WTC11 (cell line): ENCODE measurements at regions not wholly inside any gene's neighbourhood (a gene's known extent, or its start where the extent isn't known, plus 50 kb on each side); places are given as distances from the start of the nearest gene placed in this dataset.
"Not testable (repeated sequence)": the region's sequence is repeated elsewhere in the genome, so short reads cannot be mapped to it uniquely, and the experiment has no call there.

Source experiments
- ATAC-seq: fragments of 200-7000 bp; cut with Tn5 transposase; 2 replicates; pipeline ENCODE4 v1.10.0; 2021; ENCODE audit warnings: mild to moderate bottlenecking, moderate library complexity
- CTCF ChIA-PET: fragments of 300-600 bp; sonication (Branson Sonifier 250); formaldehyde crosslinking; loops from one replicate; lab custom pipeline; 2021; ENCODE audit warnings: antibody characterized with exemption; lab: Charles Lee
- POLR2A ChIA-PET: fragments of 350-600 bp; sonication (Branson Sonifier 250); formaldehyde crosslinking; loops from one replicate; lab custom pipeline; 2021; ENCODE audit warnings: antibody characterized with exemption; lab: Charles Lee
- DNase-seq: peaks from one replicate; pipeline ENCODE4 v3.0.0; 2021; ENCODE audit warnings: low spot score
- H3K27ac Mint-ChIP-seq: 2 replicates; pipeline ENCODE4 v1.8.0; 2021; ENCODE audit warnings: mixed read lengths
- H3K27me3 Mint-ChIP-seq: 2 replicates; pipeline ENCODE4 v1.8.0; 2021; ENCODE audit warnings: low read depth, mild to moderate bottlenecking, moderate library complexity, mixed read lengths
- H3K36me3 Mint-ChIP-seq: 2 replicates; pipeline ENCODE4 v1.8.0; 2021; ENCODE audit warnings: mixed read lengths
- H3K4me1 Mint-ChIP-seq: 2 replicates; pipeline ENCODE4 v1.8.0; 2022; ENCODE audit warnings: mixed read lengths
- H3K4me3 Mint-ChIP-seq: 2 replicates; pipeline ENCODE4 v1.8.0; 2021; ENCODE audit warnings: mild to moderate bottlenecking, moderate library complexity, mixed read lengths
- H3K9me3 Mint-ChIP-seq: 2 replicates; pipeline ENCODE4 v1.8.0; 2021; ENCODE audit warnings: mixed read lengths
- ATF6 ChIP-seq: sonication (generic); formaldehyde crosslinking; IDR thresholded peaks from 2 replicates; pipeline ENCODE4 v1.8.1; 2023; ENCODE audit warnings: mild to moderate bottlenecking, missing genetic modification reagents
- CBFB ChIP-seq: sonication (generic); formaldehyde crosslinking; IDR thresholded peaks from 2 replicates; pipeline ENCODE4 v1.8.1; 2022; ENCODE audit warnings: mild to moderate bottlenecking, low read depth, missing genetic modification reagents
- CREM ChIP-seq: sonication (generic); formaldehyde crosslinking; IDR thresholded peaks from 2 replicates; pipeline ENCODE4 v1.8.1; 2022; ENCODE audit warnings: mild to moderate bottlenecking, missing genetic modification reagents, moderate library complexity
- GABPB1 ChIP-seq: sonication (generic); formaldehyde crosslinking; IDR thresholded peaks from 2 replicates; pipeline ENCODE4 v1.8.1; 2023; ENCODE audit warnings: mild to moderate bottlenecking, missing genetic modification reagents
- HMGA2 ChIP-seq: fragments of 250-450 bp; sonication (Bioruptor Pico); IDR thresholded peaks from 2 replicates; pipeline ENCODE4 v1.4.0; 2021; ENCODE audit warnings: mild to moderate bottlenecking, moderate library complexity
- MXD4 ChIP-seq: fragments of 250-450 bp; sonication (Bioruptor Pico); IDR thresholded peaks from 2 replicates; pipeline ENCODE4 v1.8.0; 2021; ENCODE audit warnings: mild to moderate bottlenecking, moderate library complexity, borderline replicate concordance
- OVOL2 ChIP-seq: fragments of 250-450 bp; sonication (Bioruptor Pico); IDR thresholded peaks from 2 replicates; pipeline ENCODE4 v1.9.0; 2021; ENCODE audit warnings: mild to moderate bottlenecking, borderline replicate concordance
- RELA ChIP-seq: sonication (generic); formaldehyde crosslinking; IDR thresholded peaks from 2 replicates; pipeline ENCODE4 v1.8.1; 2022; ENCODE audit warnings: missing genetic modification reagents, mild to moderate bottlenecking, borderline replicate concordance
- SP1 ChIP-seq: sonication (generic); formaldehyde crosslinking; conservative IDR thresholded peaks from 2 replicates; pipeline ENCODE4 v1.8.1; 2022; ENCODE audit warnings: missing genetic modification reagents
- USF1 ChIP-seq: sonication (generic); formaldehyde crosslinking; IDR thresholded peaks from 2 replicates; pipeline ENCODE4 v1.8.0; 2022; ENCODE audit warnings: mild to moderate bottlenecking, missing genetic modification reagents
- ZMAT4 ChIP-seq: fragments of 250-450 bp; sonication (Bioruptor Pico); IDR thresholded peaks from 2 replicates; pipeline ENCODE4 v1.9.0; 2021; ENCODE audit warnings: mild to moderate bottlenecking
- TF ChIP-seq, protein P1 (sequence below): sonication (generic); formaldehyde crosslinking; IDR thresholded peaks from 2 replicates; pipeline ENCODE4 v1.8.1; 2022; ENCODE audit warnings: missing genetic modification reagents, borderline replicate concordance
- TF ChIP-seq, protein P2 (sequence below): sonication (generic); formaldehyde crosslinking; IDR thresholded peaks from 2 replicates; pipeline ENCODE4 v1.8.0; 2022; ENCODE audit warnings: missing genetic modification reagents
- TF ChIP-seq, protein P3 (sequence below): sonication (generic); formaldehyde crosslinking; IDR thresholded peaks from 2 replicates; pipeline ENCODE4 v1.8.1; 2022; ENCODE audit warnings: low read depth, mild to moderate bottlenecking, moderate library complexity, missing genetic modification reagents, borderline replicate concordance

DNA sequence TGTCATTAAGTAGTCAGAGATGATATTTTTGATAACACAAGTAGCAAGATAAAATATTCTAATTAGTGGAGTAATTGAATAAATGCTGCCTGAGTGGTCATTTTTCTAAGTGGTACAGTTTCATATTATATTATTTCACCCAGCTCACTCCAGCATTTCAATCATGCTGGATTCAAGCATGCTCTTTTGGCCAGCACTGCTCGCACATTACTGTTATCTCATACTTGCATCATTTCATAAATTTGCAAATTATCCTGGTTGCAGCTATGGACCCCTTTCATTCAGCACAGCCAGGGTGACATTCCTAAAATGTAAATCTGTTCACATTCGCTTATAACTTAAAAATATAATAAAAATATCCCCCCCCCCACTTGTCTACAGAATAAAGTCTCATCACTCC is 520.8 kb upstream of the CYLC2 start:
- no peak for DNase-seq
- Mint-ChIP-seq H3K27me3 (no peaks in the 10 kb centered on the region), H3K36me3 (no peaks in the 10 kb centered on the region), H3K27ac (no peak overlapping the region), H3K4me1 (no peaks in the 10 kb centered on the region), H3K9me3 (no peaks in the 10 kb centered on the region), H3K4me3 (no peak overlapping the region)
- no peak for ATAC-seq
- ChIA-PET CTCF (no interaction called here), POLR2A (no interaction called here)
- TF ChIP-seq ZMAT4 (CRISPR knock-in tag) (no peak), OVOL2 (CRISPR knock-in tag) (no peak), MXD4 (CRISPR knock-in tag) (no peak), GABPB1 (CRISPR knock-in tag) (no peak), CBFB (no peak)

DNA sequence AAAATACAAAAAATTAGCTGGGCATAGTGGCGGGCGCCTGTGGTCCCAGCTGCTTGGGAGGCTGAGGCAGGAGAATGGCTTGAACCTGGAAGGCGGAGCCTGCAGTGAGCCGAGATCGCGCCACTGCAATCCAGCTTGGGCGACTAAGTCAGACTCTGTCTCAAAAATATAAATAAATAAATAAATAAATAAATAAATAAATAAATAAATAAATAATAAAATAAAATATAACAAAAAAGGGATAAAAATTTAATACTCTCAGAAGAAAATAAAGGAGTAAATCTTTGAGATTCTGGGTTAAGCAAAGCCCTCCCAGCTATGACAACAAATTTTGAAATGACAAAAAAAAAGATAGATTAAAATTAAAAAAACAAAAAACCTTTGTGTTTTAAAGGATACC is 525.7 kb upstream of the CYLC2 start:
- CTCF ChIA-PET, H3K4me1 Mint-ChIP-seq, DNase-seq, H3K27me3 Mint-ChIP-seq, H3K36me3 Mint-ChIP-seq, POLR2A ChIA-PET, H3K9me3 Mint-ChIP-seq, H3K27ac Mint-ChIP-seq, H3K4me3 Mint-ChIP-seq, ATAC-seq: not testable (repeated sequence)
- peak; percentile 16; the same call in 1 of the 2 replicates for TF ChIP-seq HMGA2 (CRISPR knock-in tag)

DNA sequence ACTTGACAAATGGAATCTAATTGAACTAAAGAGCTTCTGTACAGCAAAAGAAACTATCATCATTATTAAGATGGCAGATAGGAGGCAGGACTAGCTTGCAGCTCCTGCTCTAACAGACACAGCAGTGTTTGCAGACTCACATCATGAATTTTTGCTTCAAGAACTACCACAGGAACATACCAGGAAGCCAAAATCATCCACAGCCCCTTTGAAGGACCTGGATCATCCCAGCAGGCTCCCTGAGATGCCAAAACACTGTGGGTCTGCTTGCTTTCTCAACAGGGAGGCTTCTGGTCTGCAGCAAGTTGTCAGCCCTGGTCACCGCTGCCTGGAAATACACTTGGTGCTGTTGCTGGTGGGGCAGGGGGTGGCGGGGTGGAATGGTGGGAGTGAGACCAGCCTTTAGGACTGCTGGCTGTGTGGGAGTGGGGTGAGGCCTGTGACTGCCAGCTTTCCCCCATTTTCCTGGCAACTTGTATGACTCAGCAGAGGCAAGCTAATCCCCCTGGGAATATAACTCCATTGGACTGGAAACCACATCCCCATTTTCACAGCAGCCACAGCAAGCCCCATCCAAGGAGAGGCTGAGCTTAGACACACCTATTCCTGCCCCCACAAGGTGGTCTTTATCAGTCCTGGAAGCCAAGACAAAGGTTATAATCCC is 533.8 kb upstream of the CYLC2 start:
- Mint-ChIP-seq H3K27me3 (no peaks in the 10 kb centered on the region), H3K27ac (no peak overlapping the region), H3K4me3 (no peak overlapping the region), H3K9me3 (no peaks in the 10 kb centered on the region), H3K4me1 (no peaks in the 10 kb centered on the region), H3K36me3 (no peaks in the 10 kb centered on the region)
- POLR2A ChIA-PET = interaction anchor here (0.6 kb wide), 1 partner anchor 36 kb away, joined by 3 read pairs; no protein-coding TSS in a partner anchor
- DNase-seq = no peak
- TF ChIP-seq RELA (CRISPR knock-in tag) = no peak
- no peak for ATAC-seq
- CTCF ChIA-PET = no interaction called here

- Mint-ChIP-seq H3K36me3 (no peaks in the 10 kb centered on the region), H3K4me3 (no peak overlapping the region), H3K27me3 (no peaks in the 10 kb centered on the region), H3K9me3 (no peaks in the 10 kb centered on the region), H3K27ac (no peak overlapping the region), H3K4me1 (no peaks in the 10 kb centered on the region)
- DNase-seq (no peak), ATAC-seq (no peak)
- no peak for TF ChIP-seq SP1 (CRISPR knock-in tag)
- TF ChIP-seq, protein P1, sequence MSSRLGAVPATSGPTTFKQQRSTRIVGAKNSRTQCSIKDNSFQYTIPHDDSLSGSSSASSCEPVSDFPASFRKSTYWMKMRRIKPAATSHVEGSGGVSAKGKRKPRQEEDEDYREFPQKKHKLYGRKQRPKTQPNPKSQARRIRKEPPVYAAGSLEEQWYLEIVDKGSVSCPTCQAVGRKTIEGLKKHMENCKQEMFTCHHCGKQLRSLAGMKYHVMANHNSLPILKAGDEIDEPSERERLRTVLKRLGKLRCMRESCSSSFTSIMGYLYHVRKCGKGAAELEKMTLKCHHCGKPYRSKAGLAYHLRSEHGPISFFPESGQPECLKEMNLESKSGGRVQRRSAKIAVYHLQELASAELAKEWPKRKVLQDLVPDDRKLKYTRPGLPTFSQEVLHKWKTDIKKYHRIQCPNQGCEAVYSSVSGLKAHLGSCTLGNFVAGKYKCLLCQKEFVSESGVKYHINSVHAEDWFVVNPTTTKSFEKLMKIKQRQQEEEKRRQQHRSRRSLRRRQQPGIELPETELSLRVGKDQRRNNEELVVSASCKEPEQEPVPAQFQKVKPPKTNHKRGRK (CRISPR knock-in tag) = no peak
- ChIA-PET CTCF (no interaction called here), POLR2A (no interaction called here)
These were observed 535.3 kb upstream of the CYLC2 start for GRCh38 chr9:102459828-102460227.

- ATAC-seq = no peak
- Mint-ChIP-seq H3K4me1 (no peaks in the 10 kb centered on the region), H3K27me3 (no peaks in the 10 kb centered on the region), H3K9me3 (no peaks in the 10 kb centered on the region), H3K27ac (no peak overlapping the region), H3K36me3 (no peaks in the 10 kb centered on the region), H3K4me3 (no peak overlapping the region)
- no peak for DNase-seq
- ChIA-PET POLR2A (no interaction called here), CTCF (no interaction called here)
- TF ChIP-seq USF1 = no peak
- TF ChIP-seq, protein P2, sequence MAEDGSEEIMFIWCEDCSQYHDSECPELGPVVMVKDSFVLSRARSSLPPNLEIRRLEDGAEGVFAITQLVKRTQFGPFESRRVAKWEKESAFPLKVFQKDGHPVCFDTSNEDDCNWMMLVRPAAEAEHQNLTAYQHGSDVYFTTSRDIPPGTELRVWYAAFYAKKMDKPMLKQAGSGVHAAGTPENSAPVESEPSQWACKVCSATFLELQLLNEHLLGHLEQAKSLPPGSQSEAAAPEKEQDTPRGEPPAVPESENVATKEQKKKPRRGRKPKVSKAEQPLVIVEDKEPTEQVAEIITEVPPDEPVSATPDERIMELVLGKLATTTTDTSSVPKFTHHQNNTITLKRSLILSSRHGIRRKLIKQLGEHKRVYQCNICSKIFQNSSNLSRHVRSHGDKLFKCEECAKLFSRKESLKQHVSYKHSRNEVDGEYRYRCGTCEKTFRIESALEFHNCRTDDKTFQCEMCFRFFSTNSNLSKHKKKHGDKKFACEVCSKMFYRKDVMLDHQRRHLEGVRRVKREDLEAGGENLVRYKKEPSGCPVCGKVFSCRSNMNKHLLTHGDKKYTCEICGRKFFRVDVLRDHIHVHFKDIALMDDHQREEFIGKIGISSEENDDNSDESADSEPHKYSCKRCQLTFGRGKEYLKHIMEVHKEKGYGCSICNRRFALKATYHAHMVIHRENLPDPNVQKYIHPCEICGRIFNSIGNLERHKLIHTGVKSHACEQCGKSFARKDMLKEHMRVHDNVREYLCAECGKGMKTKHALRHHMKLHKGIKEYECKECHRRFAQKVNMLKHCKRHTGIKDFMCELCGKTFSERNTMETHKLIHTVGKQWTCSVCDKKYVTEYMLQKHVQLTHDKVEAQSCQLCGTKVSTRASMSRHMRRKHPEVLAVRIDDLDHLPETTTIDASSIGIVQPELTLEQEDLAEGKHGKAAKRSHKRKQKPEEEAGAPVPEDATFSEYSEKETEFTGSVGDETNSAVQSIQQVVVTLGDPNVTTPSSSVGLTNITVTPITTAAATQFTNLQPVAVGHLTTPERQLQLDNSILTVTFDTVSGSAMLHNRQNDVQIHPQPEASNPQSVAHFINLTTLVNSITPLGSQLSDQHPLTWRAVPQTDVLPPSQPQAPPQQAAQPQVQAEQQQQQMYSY (CRISPR knock-in tag) = no peak
- TF ChIP-seq GABPB1 (CRISPR knock-in tag) = no peak
- no peak for TF ChIP-seq MXD4 (CRISPR knock-in tag)
- TF ChIP-seq, protein P3, sequence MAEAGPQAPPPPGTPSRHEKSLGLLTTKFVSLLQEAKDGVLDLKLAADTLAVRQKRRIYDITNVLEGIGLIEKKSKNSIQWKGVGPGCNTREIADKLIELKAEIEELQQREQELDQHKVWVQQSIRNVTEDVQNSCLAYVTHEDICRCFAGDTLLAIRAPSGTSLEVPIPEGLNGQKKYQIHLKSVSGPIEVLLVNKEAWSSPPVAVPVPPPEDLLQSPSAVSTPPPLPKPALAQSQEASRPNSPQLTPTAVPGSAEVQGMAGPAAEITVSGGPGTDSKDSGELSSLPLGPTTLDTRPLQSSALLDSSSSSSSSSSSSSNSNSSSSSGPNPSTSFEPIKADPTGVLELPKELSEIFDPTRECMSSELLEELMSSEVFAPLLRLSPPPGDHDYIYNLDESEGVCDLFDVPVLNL (CRISPR knock-in tag) = no peak
- no peak for TF ChIP-seq ATF6 (CRISPR knock-in tag)
- no peak for TF ChIP-seq CREM (CRISPR knock-in tag)
These were observed 538.6 kb upstream of the CYLC2 start for GRCh38 chr9:102456562-102456961.
